CD4-positive, alpha-beta T cell treated with Interleukin-1 beta for 1 hour (primary cell): ENCODE measurements at regions not wholly inside any gene's neighbourhood (a gene's known extent, or its start where the extent isn't known, plus 50 kb on each side); places are given as distances from the start of the nearest gene placed in this dataset.
A peak's percentile ranks its signal among the peaks of the same experiment; 100 is the strongest.

Experiments
- DNase-seq, 2 donors: peaks; one replicate each; pipeline ENCODE4 v3.0.0-alpha.2; 2020 to 2022

- no peak for DNase-seq
Measured at GRCh38 chr9:88326936-88327335, 61.3 kb upstream of the SPIN1 start.

GRCh38 chr9:88326015-88326414, 62.2 kb upstream of the SPIN1 start:
- DNase-seq, result no peak

GRCh38 chr9:88322906-88323566, 65.2 kb upstream of the SPIN1 start:
- peak; percentile 63 to 67 for DNase-seq

GRCh38 chr9:88321764-88322163, 66.5 kb upstream of the SPIN1 start:
- DNase-seq, result no peak

GRCh38 chr9:88320748-88321415, 67.4 kb upstream of the SPIN1 start:
- no peak for DNase-seq

GRCh38 chr9:88319936-88320747, 68.1 kb upstream of the SPIN1 start:
- DNase-seq, result no peak

- DNase-seq, result no peak
Measured at GRCh38 chr9:88313364-88314220, 74.7 kb upstream of the SPIN1 start.

- DNase-seq, result no peak
Measured at GRCh38 chr9:88312517-88313103, 75.6 kb upstream of the SPIN1 start.

GRCh38 chr9:88312045-88312444, 76.2 kb upstream of the SPIN1 start:
- DNase-seq, result no peak

GRCh38 chr9:88310310-88310980, 77.8 kb upstream of the SPIN1 start:
- DNase-seq, result no peak

GRCh38 chr9:88308831-88309560, 79.2 kb upstream of the SPIN1 start:
- no peak for DNase-seq

GRCh38 chr9:88307136-88307535, 81.1 kb upstream of the SPIN1 start:
- DNase-seq, result no peak

- DNase-seq, result no peak
Measured at GRCh38 chr9:88303721-88304451, 84.4 kb upstream of the SPIN1 start.

- no peak for DNase-seq
Measured at GRCh38 chr9:88302579-88303324, 85.5 kb upstream of the SPIN1 start.

- DNase-seq, result no peak
Measured at GRCh38 chr9:88300556-88300955, 87.7 kb upstream of the SPIN1 start.

- DNase-seq, result no peak
Measured at GRCh38 chr9:88291856-88292255, 96.4 kb upstream of the SPIN1 start.

- no peak for DNase-seq
Measured at GRCh38 chr9:88291056-88291455, 97.2 kb upstream of the SPIN1 start.

GRCh38 chr9:88289532-88289931, 98.7 kb upstream of the SPIN1 start:
- no peak for DNase-seq

GRCh38 chr9:88287972-88288371, 100.3 kb upstream of the SPIN1 start:
- no peak for DNase-seq
